Skeletal muscle cell (primary cell): ENCODE measurements at regions not wholly inside any gene's neighbourhood (a gene's known extent, or its start where the extent isn't known, plus 50 kb on each side); places are given as distances from the start of the nearest gene placed in this dataset.
"Not testable (repeated sequence)": the region's sequence is repeated elsewhere in the genome, so short reads cannot be mapped to it uniquely, and the experiment has no call there.

ENCODE experiments used
- DNase-seq: peaks from one replicate; pipeline ENCODE4 v3.0.0-alpha.2; 2010; ENCODE audit warnings: low read depth
- H3K4me3 ChIP-seq: 2 replicates; pipeline ENCODE4 v1.5.1; 2011; ENCODE audit warnings: low read depth, mild to moderate bottlenecking, control low read depth, low read length, moderate library complexity

DNA sequence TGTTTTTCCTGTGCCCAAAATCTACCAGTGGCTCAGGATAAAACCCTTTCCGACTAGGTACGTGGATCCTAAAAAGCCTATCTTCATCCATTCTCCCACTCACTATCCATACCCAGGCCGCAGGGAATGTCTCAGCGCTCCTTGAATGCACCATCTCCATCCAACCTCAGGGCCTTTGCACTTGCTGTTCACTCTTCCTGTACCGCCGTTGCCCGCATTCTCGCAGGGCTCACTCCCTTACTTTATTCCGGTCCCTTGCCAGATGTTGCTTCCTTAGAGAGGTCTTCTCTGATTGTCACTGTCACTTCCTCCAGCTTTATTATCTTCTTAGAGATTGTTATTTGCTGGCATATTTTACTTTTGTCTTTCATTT, 93.3 kb upstream of the ZNF536 start:
- no peak overlapping the region for H3K4me3 ChIP-seq
- DNase-seq, result no peak

DNA sequence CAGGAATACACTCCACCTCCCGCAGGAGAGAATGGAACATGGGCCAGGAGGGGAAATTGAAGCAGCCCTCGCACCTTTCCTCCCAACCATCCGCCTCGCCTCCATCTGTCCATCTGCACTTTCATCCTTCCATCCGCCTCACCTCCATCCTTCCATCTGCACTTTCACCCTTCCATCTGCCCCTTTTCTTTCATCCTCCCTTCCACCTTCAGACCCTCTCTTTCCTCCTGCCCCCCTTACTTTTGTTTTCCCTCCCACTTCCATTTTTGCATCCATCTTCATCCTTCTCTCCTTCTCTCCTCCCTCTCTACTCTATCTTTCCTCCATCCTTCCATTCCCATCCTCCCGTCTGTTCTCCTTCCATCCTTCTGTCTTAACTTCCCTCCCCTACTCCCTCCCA, 92.2 kb upstream of the ZNF536 start:
- DNase-seq, result no peak

DNA sequence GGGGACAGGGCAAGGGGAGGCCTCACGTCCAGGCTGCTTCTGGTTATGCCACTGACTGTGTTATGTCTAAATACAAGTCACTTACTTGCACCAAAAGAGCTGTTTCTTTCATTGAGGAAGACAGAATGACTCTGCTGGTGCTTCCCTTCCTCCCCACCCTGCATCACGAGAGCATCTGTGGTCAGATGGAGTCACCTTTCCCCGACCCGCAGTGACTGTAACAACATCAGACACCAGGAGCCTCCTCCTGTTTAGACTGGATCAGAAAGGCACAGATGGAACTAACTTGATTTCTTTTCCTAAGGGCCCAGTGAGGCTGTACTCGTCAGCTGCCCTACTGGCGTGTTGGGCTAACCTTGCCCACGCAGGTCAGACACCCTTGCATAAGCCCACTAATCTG, 90.3 kb upstream of the ZNF536 start:
- no peak overlapping the region for H3K4me3 ChIP-seq
- no peak for DNase-seq

More for the DNA sequence above, 92.2 kb upstream of the ZNF536 start:
- H3K4me3 ChIP-seq, result no peak overlapping the region

DNA sequence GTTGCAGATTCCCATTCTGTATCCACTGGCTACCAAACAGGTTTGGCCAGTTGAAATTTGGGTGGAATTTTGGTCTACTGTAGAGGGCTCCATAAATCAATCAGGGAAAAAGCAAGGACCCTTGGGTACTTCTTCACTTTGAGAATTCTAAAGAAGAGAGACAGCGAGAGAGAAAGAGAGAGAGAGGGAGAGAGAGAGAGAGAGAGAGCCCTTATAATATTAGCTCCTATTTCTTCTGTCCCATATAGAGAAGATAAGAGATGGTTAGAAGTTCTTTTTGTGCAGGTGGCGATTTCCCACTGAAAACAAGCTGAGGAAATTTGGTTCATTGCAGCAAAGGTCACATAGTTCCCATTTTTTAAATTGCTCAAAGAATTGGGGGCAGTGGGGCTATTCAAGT, 88.6 kb upstream of the ZNF536 start:
- H3K4me3 ChIP-seq, result no peak overlapping the region
- no peak for DNase-seq

DNA sequence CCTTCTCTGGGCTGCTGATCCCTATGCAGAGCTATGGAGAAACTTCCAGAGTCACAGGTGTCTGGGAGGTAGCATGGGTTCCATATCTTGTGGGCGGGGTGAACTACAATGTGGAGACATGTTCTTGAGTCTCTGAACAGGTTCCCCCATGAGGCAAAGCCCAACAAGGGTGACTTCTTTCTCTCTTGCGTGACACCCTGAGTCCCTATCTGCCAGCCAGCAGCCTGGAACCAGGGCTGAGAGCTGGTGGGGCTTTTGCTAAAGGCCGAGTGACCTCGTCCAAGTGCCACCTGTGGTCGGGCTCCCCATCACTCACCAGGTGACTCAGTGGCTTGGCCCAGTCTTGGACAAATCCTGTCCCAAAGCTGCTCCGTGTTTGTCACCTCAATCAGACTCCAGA, 88.0 kb upstream of the ZNF536 start:
- DNase-seq, result no peak

DNA sequence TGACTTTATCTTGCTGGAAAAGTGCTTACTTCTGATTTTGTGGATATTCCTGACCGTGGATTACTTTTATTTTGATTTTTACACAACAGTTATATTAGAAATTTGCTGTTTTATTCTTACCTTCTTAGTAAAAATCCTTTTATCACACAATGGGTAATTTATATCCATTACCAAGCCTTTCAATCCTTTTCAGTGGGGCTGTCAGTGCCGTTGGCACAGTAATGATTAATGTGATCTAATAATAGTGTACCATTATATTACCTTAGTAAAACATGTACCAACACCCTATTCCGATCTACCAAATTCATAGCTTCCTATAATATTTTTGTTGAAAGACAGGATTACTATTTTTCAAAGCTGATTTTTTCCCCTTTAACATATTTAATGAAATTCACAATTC, 87.3 kb upstream of the ZNF536 start:
- no peak for DNase-seq
- H3K4me3 ChIP-seq, result no peak overlapping the region

More for the DNA sequence above, 88.0 kb upstream of the ZNF536 start:
- H3K4me3 ChIP-seq, result no peak overlapping the region

DNA sequence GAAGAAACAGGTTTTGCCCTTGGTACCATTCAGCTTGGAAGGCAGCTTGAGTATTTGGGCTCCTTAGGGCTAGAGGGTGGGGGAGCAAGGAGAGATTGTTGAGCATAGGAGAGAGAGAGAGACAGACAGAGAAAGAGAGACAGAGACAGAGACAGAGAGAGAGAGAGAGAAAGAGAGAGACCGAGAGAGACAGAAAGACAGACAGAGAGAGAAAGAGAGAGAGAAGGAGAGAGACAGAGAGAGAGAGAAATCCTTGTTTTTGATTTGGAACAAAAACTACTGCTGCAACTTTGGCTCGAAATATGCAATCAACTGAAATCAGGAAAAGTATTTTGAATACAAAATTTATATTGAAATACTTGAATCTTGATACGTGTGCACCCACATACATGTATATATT, 85.8 kb upstream of the ZNF536 start:
- no peak overlapping the region for H3K4me3 ChIP-seq
- DNase-seq, result no peak

DNA sequence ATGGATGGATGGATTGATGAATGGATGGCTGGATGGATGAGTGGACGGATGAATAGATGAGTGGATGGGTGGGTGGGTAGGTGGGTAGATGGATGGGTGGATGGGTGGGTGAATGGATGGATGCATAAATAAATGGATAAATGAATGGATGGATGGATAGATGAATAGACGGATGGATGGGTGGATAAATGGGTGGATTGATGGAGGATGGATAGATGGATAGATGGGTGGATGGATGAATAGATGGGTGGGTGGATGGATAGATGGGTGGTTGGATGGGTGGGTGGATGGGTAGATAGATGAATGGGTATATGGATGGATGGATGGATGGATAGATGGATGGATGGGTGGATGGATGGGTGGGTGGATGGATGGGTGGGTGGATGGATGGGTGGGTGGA, 84.9 kb upstream of the ZNF536 start:
- no peak for DNase-seq
- H3K4me3 ChIP-seq, result no peak overlapping the region

DNA sequence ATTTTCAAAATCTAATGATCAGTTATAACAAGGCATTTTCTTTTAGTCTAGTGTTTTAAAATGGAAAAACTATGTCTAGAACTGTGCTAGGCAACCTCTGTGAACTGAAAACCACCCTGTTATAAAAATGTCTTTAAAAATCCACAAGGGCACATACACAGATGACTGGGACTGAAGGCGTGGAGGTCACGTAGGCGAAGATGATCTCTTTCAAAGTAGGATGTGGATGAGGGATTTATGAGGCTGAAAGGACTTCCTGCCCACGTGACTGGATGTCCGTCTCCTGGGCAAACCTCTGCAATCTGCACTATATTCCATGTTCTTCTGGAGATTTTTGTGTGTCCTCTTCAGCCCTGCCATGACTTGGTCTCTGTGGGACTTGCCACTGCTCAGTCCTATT, 84.2 kb upstream of the ZNF536 start:
- H3K4me3 ChIP-seq, result no peak overlapping the region
- no peak for DNase-seq

DNA sequence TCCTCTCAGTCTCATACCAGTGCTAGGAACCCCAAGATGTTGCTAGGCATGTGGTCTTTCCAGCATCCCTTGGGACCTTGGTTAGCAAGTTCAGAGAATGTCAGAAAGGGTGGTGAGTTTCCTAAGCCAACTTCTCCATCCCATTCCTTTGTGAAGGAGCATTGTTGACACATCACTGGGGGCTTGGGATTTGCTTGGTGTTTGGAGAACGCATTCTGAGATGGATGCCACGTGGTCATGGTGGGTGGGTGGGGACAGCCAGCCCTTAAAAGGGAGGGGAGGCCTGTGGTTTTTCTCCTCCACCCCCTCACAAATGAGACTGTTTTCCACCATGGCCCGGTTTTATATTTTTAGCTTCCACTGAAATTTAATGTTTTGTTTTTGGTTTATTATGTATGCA, 83.3 kb upstream of the ZNF536 start:
- no peak overlapping the region for H3K4me3 ChIP-seq
- DNase-seq, result no peak

DNA sequence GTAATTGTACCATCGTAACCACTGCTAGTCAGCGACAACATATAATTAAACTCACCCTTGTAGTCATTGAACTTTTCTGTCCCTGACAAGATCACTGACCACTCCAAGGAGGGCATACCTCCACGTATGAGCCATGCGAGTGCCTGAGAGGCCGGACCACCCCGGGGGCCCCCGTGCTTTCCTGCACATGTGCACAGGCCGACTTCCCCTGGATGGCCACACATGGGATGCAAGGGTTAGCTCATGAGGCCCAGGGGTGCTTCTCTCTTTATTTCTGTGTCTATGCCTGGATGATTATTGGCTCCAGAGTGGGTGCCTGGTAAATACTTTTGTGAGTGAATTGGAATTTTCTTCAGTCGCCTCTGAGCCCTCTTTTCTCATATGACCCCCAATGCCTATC, 82.8 kb upstream of the ZNF536 start:
- no peak overlapping the region for H3K4me3 ChIP-seq
- no peak for DNase-seq

DNA sequence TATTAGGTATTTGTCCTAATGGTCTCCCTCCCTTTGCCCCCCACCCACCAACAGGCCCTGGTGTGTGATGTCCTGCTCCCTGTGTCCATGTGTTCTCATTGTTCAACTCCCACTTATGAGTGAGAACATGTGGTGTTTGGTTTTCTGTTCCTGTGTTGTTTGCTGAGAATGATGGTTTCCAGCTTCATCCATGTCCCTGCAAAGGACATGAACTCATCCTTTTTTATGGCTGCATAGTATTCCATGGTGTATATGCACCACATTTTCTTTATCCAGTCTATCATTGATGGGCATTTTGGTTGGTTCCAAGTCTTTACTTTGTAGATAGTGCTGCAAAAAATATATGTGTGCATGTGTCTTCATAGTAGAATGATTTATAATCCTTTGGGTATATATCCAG, 81.4 kb upstream of the ZNF536 start:
- DNase-seq, H3K4me3 ChIP-seq: not testable (repeated sequence)

DNA sequence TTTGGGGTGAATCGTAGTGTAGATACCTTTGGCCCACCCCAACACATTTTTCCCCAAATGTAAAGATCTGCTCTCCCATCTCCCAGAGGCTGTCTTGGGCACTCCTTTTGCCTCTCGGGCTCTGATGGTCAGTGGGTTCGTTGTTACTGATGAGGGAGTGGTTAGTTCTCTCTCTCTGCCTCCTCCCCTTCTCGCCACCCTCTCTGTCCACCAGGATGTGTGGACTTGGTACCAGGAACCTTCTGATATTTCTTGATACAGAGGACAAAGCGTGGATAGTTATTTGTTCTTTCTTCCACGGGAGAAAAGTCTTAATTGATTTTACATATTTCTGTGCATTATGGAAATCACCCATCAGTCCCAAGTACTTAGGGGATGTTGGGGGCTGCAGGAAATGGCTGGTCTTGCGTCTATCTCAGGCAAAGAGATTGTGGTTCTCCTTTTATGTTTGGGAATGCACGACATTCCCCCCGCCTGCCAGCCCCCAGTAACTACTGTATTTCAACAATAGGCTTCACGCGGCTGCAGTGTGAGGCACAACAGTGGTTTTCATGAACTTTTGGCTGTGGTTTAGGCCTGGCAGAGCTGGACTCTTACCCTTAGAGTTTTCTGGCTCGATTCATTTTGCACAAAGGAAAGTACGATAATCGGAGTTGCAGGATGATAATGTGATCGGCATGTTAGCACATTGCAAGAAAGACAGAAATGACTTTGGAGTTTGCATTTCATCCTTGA, 79.0 kb upstream of the ZNF536 start:
- no peak overlapping the region for H3K4me3 ChIP-seq
- DNase-seq, result no peak

DNA sequence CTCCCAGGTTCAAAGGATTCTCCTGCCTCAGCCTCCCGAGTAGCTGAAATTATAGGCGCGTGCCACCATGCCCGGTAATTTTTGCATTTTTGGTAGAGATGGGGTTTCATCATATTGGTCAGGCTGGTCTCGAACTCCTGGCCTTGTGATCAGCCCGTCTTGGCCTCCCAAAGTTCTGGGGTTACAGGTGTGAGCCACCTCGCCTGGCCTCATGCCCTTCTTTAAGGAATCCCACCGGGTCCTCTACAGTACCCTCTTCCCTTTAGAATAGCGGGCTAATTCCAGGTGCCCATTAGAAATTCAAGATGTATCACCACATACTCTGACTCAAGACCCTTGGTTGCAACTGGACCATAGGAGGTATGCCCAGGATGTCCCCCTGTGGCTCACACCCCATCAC, 74.2 kb upstream of the ZNF536 start:
- DNase-seq, result no peak
- H3K4me3 ChIP-seq, result no peak overlapping the region

DNA sequence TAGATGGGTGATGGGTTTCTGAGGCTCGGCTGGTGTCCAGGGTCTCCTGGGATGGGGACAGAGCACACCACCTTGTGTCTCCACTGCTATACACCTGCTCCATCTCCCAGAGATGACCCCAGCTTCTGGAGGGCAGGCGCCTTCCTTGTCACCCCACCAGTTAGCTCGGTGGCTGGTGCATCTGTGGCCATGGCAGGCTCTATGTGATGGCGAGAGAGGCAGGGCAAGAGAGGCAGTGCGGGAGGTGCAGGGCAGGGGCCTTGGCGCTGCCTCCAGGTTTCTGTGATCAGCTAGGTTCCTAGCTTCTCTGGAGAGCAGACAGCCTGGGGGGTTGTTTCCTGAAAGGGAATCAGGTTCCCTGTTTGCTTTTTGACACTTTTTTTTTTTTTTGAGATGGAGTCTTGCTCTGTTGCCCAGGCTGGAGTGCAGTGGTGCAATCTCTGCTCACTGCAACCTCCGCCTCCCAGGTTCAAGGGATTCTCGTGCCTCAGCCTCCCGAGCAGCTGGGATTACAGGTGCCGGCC, 69.0 kb upstream of the ZNF536 start:
- DNase-seq, result no peak
- H3K4me3 ChIP-seq, result no peak overlapping the region

DNA sequence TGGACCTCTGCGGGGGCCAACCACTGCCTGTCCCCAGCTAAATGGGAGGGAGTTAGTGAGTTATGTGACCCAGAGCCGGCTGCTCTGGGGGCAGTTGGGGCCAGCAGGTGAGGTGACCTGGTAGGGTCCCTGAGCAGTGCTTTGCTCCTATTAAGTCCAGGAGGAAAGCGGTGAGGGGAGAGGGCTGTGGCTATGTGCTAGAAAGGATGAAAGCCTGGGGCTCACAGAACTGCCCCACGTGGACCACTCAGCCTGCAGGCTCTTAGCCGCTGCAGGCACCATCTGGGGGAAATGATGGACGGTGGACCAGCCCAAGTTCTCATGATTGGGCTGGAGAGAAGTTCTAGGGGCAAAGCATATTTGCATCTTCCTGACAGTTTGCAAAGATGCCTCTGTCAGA, 67.6 kb upstream of the ZNF536 start:
- H3K4me3 ChIP-seq, result no peak overlapping the region
- no peak for DNase-seq

DNA sequence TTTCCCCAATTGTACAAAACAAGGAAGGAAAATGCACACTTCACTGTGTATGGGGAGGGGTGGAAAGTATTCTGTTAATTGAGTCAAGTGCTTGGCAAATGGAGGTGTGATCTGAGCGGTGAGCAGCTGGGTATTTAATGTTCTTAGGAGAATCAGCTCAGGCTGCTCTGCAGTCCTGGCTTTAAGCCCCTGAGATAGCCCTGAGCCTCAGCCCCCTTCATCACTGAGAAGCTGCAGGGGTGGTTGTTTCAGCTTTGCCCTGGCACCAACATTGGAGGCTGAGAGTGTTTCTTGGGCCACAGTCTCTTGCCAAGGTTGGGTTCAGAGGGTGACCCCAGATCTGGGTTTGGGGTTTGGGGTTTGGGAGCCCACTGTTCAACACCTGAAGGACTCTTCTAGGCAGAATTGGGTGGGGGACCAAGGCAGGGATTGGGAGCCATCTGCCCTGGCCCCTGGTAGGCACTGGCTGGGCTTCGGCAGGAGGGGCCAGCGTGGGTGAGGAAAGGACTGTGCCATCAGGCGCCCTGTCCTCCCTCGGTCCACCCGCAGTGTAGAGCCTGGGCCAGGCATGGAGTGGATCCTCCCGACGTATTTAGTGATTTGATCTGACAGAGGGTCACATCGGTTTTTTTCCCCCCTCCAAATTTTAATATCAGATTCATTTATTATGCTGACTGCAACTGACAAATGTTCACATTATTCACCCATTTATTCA, 66.7 kb upstream of the ZNF536 start:
- no peak overlapping the region for H3K4me3 ChIP-seq
- DNase-seq, result no peak

DNA sequence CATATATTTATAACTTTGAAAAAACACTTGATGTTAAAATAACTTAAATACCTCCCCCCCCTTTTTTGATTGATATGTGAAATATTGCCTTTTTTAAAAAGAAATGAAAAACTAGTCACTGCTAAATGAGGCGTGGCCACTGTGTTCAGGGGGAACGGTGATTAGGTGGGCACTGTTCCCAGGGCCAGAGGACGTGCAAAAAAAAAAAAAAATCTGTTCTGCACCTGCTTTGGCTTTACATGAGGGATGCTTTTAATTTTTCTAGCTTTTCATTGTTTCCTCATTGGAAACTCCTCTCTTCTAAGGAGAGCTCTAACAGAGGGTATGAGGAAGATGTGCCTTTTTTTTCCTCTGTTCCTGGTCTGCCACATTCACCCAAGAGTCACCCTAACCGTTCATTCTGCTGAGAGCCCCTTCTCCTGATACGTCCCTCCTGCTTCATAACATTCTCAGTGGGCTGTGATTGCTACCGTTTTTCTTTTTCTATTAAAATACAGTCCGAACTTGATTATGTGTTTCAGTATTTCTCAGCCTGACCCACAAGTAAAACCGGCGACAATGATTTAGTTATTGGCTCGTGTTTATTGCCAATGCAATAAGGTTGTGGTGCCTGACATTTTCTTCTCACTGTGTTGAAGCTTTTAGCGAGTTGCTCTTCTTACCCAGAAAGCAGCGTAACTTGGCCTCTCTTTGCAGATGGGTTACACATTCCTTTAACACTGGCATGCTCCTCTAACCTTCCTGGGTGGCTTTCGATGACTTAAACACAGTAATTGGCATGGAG, 64.8 kb upstream of the ZNF536 start:
- DNase-seq, result no peak
- no peak overlapping the region for H3K4me3 ChIP-seq

DNA sequence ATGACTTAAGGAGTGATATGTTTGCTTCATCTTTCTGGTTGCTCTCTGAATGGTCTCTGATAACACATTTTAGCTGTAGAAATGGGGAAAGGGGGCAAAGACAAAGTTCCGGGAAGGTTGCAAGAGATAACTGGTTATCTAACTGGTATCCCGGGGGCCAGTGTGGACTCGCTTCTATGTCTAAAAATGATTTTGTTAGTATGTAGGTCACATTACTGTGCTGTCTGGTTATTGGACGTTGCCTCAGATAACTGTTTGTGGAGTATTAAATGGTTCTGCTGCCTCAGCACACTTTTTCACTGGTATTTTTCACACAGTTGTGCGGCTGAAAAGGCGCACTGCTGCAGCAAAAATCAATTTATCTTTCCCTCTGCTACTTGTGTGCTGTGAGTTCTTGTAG, 63.0 kb upstream of the ZNF536 start:
- DNase-seq, result no peak
- no peak overlapping the region for H3K4me3 ChIP-seq

DNA sequence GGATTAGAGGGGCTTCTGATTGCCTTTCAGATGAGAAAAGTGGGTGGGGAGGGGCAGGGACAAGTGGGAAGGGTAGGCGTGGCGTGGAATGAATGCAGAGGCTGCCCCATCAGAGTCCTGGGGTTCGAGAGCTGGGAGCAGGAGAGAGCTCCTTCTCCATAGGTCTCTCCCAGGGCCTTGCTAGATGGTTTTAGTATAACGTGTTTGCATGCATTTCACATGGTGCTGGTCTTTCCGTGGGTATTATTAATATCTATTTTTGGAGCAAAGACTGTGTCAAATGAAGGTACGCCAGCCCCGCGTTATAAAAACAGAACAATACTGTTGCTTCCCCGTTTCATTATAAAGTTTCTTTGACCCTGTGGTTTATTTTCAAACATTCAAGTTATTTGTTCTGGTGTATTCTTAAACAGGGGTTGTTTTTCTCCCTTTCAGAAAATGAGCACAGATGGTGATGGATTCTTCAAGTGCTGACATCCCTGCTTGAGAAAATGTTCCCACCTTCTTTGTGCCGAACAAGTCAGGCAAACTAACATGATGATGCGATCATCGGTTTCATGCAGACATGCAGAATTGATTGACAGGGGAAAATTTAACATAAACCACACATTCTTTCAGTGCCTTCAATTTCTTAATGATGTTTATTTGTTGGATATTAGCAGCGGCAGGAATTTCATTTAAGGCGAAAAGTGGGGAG, 62.1 kb upstream of the ZNF536 start:
- no peak for DNase-seq
- no peak overlapping the region for H3K4me3 ChIP-seq
